Activated CD8-positive, alpha-beta memory T cell treated with anti-CD3 and anti-CD28 coated beads, Interleukin-2, amount 50 U/mL, for 1 hour (primary cell): ENCODE measurements at regions not wholly inside any gene's neighbourhood (a gene's known extent, or its start where the extent isn't known, plus 50 kb on each side); places are given as distances from the start of the nearest gene placed in this dataset.

ENCODE experiments used
- DNase-seq: peaks from one replicate; pipeline ENCODE4 v3.0.0-alpha.2; 2020; ENCODE audit errors: extremely low read depth

DNA sequence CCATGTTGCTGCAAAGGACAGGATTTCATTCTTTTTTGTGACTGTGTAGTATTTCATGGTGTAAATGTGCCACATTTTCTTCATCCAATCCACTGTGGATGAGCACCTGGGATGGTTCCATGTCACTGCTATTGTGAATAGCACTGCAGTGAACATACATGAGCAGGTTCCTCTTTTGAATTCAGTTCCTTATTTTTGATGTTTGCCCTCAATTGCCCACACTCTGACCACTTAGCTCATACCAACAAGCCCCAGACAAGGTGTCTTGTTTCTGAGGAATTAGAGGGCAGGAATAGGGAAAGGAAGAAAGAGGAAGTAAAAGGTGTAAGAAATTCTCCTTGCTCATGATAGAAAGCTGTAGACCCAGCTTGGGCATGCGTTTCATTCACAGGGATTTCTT, 244.2 kb upstream of the ZNF507 start:
- DNase-seq, result no peak

DNA sequence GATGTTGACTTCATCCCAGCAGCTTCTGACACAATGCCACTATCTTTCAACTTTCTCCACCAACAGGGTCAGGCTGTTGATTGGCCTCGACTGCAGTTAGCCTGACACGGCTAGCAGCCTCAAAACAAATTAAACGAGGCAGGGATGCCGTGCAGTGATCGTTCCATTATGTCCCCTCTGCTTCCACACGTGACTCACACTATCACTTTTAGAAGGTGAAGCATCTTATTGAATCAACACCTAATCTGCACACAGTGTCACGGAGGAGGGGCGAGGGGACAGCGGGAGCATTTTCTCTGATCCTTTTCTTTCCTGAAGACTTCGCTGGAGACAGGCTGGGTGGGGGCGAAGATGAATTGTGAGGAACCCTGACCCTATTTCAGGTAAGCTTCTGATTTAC, 241.9 kb upstream of the ZNF507 start:
- DNase-seq, result no peak

DNA sequence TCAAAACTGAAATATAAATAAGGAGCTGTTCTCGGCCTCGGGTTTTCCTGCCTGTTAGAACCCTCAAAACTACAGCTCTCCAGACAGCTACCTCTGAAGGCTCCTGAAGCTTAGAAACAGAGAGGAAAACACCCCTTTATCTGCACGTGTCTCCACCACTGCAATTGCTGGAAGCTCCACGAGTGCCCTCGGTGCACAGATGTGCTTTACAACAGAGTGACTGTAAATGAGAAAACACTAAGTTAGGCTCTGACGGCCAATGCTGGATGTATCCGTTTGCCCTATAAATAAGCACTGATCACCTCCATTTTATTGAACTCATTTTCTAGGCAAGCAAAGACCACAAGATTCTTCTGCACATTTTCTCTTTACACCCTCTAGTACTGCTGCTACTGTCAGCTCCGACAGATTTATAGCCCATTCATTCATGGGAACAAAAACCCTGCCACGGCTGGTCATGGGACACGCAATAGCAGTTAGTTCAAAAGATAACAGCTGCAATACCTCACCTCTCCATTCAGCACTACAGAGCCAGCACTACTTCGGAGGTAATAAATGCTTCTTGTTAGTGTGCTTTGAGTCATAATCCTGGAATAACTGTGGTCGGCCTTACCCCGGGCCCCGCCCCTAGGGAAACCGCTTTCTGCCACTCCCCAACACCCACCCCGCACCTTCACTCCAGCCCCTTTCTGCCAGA, 241.1 kb upstream of the ZNF507 start:
- no peak for DNase-seq

DNA sequence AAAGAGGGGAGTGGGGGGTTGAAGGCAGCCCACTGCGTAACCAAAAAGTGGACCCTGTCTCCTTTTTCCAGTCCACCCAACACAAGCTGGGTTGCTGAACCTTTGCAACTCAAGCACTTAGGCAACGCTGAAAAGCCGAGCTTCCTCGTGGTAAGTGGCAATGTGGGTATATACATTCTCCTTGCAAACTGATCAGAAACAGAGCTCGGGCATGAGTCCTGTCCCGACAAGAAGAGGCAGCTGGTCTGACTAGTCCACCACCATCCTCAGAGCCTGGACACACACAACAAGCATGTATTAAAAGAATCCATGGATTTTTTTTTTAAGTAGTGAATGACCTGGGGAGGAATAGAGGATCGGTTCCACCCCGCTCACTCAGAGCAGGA, 240.6 kb upstream of the ZNF507 start:
- no peak for DNase-seq

DNA sequence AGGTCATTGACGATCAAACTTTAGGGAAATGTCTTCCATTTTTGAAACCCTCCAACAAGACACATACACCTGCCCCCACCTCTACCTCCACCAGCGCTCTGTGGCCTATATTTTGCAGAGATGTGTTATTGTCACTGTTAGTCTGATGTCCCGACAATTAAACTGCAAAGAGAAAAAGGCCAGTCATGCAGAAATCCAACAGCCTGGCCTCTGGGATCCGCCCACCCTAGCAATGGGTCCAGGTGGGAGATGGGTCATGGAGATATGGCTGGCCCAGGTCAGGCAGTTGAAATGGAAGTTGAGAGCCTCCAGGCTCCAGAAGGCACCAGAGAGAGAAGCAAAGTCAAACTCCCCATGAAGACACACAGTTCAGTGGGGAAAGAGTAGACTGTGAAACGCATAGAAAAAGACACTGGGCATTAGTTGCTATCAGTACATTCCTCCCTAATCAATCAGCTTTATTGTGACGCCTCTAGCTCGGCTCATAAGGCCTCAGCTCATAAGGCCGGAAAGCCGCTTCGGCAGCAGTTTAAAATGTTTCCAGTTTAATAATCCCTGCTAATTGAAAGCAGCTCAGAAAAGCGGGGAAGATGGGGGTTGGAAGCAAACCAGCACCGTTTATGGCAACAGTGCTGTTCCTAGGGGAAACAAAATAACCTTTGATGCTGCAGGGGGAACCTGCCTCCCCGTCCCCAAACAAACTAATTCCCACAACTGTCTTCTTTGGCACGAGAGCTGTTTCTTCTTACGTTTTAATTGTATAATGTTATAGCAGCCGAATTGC, 239.7 kb upstream of the ZNF507 start:
- no peak for DNase-seq

DNA sequence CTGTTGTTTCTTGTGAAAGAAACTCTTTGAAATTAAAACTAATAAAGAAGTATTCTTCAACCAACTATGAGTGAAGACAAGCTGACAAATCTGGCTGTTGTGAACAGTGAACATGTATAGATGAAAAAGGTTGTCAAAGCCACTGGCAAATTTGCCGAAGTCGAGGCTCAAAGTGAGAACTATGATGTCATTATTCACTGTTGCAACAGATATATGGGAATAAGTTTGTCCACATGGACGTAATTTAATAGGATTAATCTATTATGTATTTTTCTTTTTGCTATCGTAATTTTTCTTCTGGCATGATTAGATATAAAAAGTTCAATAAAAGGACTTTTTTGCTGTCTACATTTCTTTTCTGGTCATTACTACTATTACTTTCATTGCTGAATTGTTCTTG, 223.2 kb upstream of the ZNF507 start:
- DNase-seq, result no peak

DNA sequence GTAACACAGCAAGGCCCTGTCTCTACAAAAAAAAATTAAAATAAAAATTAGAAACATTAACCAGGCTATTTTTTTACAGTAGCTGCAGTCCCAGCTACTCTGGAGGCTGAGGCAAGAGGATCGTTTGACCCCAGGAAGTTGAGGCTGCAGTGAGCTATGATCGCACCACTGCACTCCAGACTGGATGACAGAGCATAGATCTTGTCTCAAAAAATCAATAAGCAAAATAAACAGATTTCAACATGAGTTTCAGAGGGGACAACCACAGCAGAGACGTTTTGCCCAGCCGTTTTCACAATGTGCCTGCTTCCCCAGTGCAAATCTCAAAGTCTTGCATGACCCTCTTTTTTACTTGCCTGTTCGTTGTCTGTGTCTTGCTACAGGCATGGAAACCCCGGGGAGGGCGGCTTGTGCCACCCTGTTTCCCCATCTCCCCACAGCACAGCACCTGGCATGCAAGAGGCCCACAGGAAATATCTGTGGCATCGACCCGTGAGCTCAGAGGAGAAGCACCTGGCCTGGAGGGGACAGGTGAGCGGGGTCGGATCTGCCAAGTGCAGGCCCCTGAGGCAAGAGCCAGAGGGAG, 222.0 kb upstream of the ZNF507 start:
- DNase-seq, result no peak

DNA sequence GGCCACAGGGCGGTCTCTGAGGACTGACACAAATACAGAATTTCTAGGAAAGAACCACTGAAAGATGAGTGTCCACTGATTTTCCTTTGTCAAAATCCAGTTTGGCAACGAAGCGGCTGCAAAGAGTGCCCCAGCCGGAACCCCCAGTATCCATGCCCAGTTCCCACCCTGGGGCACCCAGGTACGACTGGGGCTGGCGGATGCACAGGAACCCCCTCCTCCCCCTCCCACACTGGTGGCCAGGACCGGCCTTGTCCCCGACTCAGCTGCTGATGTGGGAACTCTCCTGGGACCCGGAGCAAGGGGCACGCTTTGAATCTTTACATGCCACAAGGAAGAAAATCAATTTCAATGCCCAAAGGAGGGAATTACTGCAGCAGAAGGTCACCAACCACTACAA, 220.8 kb upstream of the ZNF507 start:
- DNase-seq, result no peak

DNA sequence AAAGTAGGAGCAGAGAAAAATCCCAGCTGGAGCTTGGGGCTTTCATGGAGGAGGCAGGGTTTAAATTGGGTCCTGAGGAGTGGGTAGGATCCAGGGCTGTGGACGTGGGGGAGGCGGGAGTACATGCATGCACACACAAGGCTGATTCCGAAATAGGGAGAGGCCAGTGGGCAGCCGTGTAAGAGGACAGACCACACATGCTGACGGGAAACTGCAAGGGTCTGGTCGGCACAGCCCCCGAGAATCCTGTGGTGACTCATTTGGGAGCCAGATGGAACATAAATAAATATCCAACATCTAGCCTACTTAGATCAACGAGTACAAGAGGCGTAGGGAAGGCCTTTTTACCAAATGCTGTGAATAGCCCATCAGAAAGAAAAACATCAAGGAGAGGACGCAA, 216.3 kb upstream of the ZNF507 start:
- no peak for DNase-seq

DNA sequence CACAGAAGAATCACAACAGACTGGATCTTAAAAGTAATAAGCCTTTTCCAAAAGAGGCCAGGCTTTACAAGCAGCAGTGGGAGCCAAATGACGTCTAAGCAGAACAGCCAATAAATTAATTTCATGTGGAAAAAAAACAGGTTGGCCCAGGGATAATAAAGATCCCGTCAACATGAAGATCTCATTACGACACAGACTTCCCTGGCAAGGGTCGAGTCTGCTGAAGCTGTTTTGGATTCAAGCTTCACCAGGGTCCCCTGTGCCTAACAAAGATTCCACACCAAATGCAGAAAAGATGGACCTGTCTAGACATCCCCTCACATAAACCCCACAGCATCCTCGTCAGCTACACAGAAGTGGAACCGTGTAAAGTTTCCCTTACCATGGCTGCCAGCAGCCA, 215.1 kb upstream of the ZNF507 start:
- DNase-seq, result no peak

DNA sequence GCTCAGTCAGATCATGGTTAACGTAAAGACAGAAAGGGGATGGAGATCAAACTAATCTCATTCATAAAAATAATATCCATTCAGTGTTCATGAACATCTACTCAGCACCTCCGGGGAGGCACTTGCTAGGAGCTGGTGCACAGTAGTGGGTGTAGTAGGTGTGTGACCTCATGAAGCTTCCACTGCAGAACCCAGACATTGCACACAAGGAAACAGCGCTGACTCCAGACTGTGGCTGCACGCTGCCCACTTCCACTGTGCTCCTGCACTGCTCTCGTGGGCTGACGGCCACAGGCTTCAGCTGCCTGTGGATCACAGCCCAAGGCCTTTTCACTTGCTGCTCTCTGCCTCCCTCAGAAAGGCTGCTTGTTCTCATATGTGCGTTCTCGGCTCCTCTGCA, 214.4 kb upstream of the ZNF507 start:
- no peak for DNase-seq

DNA sequence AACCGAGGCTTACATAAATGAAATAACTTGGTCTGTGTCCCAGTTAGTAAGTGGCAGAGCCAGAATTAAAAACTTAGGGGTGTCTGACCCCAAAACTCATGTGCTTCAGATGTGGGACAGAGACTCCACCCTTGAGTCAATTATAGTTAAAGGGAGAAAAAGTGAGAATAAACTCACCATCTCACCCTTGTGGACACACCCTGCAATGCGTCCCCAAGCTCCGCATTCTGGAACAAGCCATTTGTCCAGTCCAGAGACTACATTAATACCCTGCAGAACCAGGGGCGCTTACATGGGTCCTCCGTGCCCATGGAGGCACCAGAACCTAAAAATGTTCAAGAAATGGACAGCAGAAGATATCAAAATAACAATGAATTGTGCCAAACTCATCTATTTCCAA, 207.0 kb upstream of the ZNF507 start:
- DNase-seq, result no peak

DNA sequence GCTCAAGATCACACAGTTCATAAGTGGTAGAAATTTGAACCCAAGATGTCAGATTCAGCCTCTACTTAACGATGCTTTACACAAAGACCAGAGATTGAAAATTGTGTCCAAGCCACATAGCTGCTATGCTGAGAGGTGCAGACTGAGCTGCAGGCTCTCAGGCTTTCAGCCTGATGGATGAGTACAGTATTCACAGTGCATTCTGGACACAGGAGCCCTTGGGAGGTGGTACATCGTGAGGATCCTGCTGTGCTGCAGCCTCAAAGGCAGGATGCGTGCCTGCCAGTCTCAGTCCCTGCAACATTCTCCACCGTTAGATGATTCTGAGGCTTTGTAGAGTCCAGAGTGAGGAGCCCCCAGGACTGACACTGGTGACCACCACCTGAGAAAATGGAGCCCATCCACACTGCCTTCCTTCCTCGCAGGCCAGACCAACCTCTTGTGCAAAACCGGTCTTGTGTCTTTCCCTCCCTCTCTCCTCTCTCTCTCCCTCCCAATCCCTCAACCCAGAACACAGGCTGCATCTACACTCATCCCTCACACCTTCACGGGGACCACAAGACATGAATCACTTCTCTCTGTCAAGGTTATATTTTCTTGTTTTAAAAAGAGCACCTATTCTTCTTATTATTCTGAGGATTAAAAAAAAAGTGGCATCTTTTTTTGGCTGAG, 203.4 kb upstream of the ZNF507 start:
- no peak for DNase-seq

DNA sequence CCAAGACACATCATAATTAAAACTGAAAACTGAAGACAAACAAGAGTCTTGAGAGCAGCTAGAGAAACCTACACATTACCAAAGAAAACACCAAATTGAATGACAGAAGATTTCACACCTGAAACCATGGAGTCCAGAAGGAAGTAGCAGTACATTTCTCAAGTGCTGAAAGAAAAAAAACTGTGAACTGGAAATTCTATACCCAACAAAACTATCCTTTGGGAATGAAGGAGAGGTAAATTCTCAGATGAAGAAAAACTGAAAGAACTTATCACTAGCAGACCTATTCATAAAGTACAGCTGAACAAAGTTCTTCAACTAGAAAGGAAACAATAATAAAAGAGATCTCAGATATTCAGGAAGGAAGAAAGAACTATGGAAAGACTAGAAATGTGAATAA, 198.7 kb upstream of the ZNF507 start:
- no peak for DNase-seq

DNA sequence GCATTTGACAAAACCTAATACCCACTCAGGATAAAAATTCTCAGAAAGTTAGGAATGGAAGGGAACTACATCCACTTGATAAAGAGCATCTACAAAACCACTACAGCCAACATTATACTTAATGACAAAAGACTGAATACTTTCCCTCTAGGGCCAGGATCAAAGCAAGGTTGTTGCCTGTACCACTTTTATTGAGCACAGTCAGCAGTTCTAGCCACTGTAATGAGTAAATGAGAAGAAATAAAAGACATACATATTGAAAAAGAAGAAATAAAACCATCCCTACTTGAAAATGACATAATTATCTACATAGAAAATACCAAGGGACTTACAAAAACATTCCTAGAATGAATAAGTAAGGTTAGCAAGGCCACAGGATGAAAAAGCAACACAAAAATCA, 194.8 kb upstream of the ZNF507 start:
- no peak for DNase-seq

DNA sequence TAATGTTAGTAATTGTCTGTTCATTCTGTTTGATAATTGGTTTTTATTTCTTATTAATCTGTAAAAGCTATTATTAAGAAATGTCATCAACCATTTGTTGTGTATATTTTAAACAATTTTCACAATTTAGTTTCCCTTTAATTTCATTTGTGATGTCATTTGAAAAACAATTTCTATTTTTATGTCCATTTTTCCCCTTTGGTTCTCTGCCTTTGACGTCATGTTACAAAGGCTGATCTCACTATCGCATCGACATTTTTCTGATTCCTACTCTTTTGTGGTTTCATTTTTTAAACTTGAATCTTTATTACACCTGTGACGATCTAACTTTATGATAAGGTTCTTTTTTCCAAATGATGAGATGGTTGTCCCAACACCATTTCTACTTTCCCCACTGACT, 191.0 kb upstream of the ZNF507 start:
- no peak for DNase-seq

DNA sequence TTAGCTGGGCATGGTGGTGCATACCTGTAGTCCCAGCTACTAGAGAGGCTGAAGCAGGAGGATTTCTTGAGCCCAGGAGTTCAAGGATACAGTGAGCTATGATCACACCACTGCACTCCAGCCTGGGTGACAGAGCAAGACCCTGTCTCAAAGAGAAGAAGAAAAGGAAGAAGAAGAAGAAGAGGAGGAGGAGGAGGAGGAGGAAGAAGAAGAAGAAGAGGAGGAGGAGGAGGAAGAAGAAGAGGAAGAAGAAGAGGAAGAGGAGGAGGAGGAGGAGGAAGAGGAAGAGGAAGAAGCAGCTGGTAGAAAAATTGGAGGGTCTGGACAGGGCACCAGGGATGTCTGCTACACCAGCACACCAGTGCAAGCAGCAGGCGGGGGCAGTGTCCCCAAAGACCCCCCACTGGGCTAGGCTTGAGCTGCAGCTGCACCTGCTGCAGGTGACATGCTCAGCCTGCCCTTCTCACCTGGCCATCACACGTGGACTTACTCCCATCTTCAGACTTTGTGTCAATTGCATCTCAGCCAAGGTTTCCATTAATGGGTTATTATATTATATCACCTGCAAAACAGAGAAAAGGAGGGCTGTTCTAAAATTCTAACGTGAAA, 180.9 kb upstream of the ZNF507 start:
- DNase-seq, result no peak

DNA sequence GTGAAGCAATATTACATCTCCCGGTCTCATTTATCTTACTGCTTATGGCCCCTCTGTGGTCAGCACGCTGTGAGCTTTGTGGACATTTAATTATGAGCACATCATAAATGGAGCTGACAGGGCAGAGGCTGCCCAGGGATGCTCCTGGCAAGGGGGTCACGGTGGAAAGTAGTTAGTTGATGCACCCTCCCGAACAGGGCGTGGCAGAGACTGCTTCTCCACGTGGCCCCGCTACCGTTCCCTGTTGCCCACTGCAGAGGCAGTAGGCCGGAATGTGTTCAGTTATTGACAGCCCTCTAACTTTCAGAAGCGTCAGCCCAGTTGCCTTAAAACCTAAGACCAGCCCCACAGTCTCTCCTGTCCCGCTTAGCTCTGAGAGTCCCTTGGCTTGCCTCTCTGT, 180.3 kb upstream of the ZNF507 start:
- DNase-seq, result no peak

DNA sequence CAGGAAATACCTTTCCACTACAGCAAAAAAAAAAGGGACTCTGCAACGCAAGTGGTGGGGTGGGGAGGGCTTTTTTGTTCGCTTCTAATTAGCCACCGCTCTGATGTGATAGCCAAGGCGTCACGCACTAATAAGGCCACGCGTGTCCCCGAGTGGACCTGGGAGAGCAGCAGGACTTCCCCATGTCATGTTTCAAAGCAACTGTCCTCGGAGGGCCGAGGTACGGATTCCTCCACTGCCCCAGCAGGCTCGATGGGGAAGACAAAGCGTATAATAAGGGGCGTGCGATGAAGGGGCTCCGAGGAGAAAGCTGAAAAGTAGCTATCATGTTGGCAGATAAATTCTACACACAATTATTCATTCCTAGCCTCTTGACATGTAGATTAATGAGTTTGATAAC, 179.7 kb upstream of the ZNF507 start:
- DNase-seq, result no peak

DNA sequence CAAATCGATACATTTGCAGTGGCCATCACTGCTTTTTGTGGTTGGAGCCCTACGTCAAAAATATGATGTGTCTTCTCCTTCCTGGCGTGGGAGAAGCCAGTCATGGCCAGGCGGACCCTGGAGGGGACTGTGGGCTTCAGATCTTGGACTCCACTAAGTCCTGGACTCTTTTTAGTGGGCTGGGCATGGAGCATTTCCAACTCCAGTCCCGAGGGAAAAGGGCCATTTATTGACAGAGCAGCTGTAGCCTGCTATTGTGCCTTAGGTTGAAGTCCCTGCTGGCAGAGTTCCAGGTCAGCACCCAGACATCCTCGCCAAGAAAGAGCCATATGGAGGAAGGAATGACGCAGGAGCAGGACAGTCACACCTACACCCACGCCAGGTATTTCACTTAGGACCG, 179.2 kb upstream of the ZNF507 start:
- no peak for DNase-seq

DNA sequence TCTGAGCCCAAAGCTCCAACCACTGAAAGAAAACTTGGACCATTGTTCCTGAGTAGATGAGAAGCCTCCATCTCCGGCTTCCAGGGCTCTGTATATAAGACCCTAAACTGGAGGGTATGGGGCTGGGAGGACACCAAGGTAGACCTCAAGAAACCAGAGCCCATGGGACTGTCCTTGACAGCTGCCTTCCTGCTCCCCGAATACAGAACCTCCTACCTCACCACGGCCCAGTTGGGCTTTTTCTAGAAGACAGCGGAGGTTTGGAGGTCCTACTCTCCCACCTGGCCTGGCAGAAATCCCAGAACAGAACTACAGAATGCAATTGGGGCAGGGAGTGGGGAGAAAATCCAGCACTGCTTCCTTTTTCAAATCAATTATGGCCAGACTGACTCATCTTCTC, 177.3 kb upstream of the ZNF507 start:
- no peak for DNase-seq

DNA sequence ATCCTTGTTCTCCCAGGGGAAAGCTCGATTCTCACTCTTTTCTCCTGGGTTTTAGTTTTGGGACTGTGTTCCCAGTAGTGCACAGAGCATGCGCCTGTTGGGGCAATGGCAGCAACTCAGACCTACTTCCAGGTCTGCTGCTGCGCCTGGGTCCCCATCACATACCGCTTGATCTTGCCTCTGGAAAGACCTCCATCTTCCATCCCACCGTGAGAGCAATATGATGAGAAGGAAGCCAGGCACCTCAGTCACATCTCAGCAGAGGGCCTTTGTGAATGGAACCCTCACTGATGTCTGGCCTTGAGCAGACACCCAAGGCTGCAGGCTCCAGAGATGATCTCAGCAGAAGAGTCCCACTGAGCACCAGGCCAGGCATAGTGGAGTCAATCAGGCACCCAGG, 176.8 kb upstream of the ZNF507 start:
- no peak for DNase-seq
